Bronchial epithelial cell (primary cell): ENCODE measurements at regions not wholly inside any gene's neighbourhood (a gene's known extent, or its start where the extent isn't known, plus 50 kb on each side); places are given as distances from the start of the nearest gene placed in this dataset.
A peak's percentile ranks its signal among the peaks of the same experiment; 100 is the strongest.

Experiments
- DNase-seq: peaks from one replicate; pipeline ENCODE4 v3.0.0-alpha.2; 2010; ENCODE audit warnings: low read depth
- FAIRE-seq: peaks from 2 replicates; lab custom pipeline; 2011; peaks lifted over from hg19 to GRCh38; lab: Jason Lieb, UNC
- H3K27me3 ChIP-seq: 2 replicates; pipeline ENCODE4 v1.5.1; 2011; ENCODE audit warnings: low read length; ENCODE audit not compliant: control insufficient read depth, insufficient read depth
- H3K36me3 ChIP-seq: 2 replicates; pipeline ENCODE4 v1.5.1; 2011; ENCODE audit warnings: low read length; ENCODE audit not compliant: control insufficient read depth, insufficient read depth
- H3K4me3 ChIP-seq: 2 replicates; pipeline ENCODE4 v1.5.1; 2011; ENCODE audit warnings: mild to moderate bottlenecking, low read depth, low read length, control low read depth
- TF ChIP-seq, protein P1 (sequence below): IDR thresholded peaks from 2 replicates; pipeline ENCODE4 v1.5.1; 2011; ENCODE audit warnings: mild to moderate bottlenecking, moderate library complexity, low read length, control low read depth, inconsistent platforms; ENCODE audit not compliant: insufficient read depth, severe bottlenecking

DNA sequence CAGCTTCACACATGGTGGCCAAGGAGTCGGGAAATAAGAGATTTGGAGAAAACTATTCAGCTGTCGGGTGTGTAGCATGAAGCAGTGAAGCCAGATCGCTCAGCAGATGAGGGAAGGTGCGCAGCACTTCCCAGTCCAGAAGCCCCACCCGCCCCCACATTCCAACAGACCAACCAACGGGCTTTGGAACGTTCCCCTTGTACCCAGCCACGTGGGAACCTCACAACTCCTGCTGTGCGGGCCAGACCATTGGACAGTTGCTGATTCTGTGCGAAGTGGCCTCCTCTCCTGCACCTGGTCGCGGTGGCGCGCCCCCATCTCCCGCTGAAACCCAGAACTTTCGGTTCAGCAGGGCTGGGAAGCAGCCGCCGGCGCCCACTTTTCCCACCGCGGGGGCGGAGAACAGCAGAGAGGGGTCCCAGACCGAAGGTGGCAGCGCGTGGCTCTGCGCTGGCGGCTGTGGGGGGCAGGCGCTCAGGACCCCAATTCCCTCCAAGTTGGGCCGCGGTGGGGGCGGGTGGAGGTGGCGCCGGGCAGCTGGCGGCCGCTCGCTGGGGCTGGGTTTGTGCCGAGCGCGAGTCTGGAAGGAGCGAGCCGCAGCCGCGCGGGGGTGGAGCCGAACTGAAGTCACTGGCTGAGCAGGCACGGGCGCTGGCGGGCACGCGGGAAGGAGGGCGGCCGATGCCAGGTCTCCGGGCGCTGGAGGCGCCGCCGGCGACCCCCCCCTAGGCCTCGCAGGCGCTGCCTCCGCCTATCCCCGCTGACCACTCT is 1301.5 kb upstream of the SORCS1 start:
- no peak for FAIRE-seq

DNA sequence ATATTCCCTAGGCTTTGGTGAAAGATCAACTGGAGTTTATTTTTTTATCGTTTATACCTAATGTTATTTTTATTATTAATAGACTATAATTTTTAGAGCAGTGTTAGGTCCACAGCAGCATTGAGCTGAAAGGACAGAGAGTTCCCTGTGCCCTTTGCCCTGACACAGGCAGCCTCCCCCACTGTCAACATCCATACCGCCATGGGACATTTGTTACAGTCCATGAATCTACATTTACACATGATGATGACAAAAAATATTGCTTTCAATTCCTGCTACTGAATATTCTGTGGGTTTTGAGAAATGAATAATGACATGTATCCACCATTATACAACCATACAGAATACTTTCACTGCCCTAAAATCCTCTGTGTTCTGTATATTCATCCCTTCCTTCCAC is 1297.5 kb upstream of the SORCS1 start:
- no peak for DNase-seq
- no peak for FAIRE-seq
- Histone ChIP-seq H3K4me3 (no peak overlapping the region), H3K36me3 (no peaks in the 10 kb centered on the region), H3K27me3 (no peaks in the 10 kb centered on the region)
- TF ChIP-seq, protein P1, sequence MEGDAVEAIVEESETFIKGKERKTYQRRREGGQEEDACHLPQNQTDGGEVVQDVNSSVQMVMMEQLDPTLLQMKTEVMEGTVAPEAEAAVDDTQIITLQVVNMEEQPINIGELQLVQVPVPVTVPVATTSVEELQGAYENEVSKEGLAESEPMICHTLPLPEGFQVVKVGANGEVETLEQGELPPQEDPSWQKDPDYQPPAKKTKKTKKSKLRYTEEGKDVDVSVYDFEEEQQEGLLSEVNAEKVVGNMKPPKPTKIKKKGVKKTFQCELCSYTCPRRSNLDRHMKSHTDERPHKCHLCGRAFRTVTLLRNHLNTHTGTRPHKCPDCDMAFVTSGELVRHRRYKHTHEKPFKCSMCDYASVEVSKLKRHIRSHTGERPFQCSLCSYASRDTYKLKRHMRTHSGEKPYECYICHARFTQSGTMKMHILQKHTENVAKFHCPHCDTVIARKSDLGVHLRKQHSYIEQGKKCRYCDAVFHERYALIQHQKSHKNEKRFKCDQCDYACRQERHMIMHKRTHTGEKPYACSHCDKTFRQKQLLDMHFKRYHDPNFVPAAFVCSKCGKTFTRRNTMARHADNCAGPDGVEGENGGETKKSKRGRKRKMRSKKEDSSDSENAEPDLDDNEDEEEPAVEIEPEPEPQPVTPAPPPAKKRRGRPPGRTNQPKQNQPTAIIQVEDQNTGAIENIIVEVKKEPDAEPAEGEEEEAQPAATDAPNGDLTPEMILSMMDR = no peak

More for the DNA sequence above, 1301.5 kb upstream of the SORCS1 start:
- Histone ChIP-seq H3K27me3 (no peaks in the 10 kb centered on the region), H3K36me3 (no peaks in the 10 kb centered on the region), H3K4me3 (peak overlapping the region; percentile 35)
- peak; percentile 3 for DNase-seq
- TF ChIP-seq, protein P1 = no peak

DNA sequence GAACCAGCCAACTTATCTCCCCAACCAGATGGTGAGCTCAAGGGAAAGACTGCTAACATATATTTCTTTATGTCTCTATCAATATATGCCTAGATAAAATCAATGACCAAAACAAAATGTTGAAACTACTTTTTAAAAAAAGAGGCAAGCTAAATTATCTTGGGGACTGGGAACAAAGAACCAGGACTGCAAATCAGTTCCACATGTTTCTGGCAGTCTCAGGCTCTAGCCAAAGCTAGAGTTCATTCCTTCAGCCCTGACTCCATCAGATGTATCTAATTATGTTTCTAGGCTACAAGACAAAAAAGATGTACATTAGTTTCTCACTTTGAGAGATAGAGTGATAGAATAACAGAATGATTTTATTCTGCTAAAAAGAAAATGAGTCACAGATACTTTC is 1290.3 kb upstream of the SORCS1 start:
- Histone ChIP-seq H3K27me3 (no peaks in the 10 kb centered on the region), H3K36me3 (no peaks in the 10 kb centered on the region), H3K4me3 (no peak overlapping the region)
- TF ChIP-seq, protein P1 = no peak
- DNase-seq = no peak
- no peak for FAIRE-seq

DNA sequence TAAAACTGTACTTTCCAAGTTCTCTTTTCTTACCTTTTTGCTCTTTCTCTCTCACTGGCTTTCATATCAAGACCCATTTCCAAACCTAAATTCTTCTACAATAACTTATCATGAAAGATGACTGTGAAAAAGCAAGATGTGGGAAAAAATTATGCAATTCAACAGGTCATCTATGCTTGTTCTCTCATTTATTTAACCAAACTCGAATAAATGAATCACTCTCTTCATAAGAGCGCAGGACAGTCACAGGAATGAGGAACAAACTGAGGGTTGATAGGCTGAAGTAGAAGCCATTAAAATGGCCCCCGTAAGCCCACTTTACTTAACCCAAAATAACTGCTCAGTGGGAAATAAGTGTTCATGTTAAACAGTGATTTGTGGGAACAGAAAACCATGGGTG is 1289.7 kb upstream of the SORCS1 start:
- H3K27me3 ChIP-seq = no peaks in the 10 kb centered on the region
- no peaks in the 10 kb centered on the region for H3K36me3 ChIP-seq
- H3K4me3 ChIP-seq = no peak overlapping the region
- FAIRE-seq (no peak), DNase-seq (no peak)
- TF ChIP-seq, protein P1 = no peak

DNA sequence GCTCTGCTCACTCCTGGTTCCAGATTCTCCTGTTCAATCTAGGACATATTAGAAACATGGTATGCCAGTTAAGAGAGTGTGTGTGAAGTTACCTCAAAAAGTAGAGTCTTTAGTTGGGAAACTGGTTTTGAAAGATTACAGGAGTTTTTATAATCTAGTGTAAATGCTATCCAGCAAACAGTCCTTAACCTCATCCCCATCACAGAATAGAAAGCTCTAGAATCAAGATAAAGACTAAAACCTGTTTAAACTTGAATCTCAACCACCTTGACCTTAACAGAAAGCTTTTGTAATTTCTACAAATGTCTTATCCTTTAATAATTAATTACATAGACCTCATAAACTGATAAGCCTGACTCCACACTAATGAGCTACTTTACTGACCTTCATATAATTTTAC is 1288.7 kb upstream of the SORCS1 start:
- TF ChIP-seq, protein P1 = no peak
- Histone ChIP-seq H3K27me3 (no peaks in the 10 kb centered on the region), H3K36me3 (no peaks in the 10 kb centered on the region), H3K4me3 (no peak overlapping the region)
- DNase-seq (no peak), FAIRE-seq (no peak)

DNA sequence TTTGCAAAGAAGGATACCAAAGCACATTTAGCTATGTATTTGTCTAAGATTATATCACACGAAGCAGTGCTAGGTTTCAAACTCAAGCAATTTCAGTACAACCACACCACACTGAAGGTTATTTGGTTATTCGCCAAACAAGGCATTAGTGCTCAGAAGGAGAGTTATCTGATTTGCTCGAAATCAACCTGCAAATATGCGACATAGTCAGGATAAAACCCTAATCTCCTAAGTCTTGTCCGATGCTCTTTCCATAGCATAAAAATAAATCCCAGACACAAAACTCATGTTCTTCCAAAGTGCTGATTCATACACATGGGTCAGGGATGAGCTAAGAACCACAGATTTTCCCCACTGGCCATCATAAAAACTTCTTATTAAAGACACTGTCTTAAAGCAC is 1288.0 kb upstream of the SORCS1 start:
- TF ChIP-seq, protein P1 = no peak
- H3K36me3 ChIP-seq = no peaks in the 10 kb centered on the region
- FAIRE-seq (no peak), DNase-seq (no peak)
- no peak overlapping the region for H3K4me3 ChIP-seq
- no peaks in the 10 kb centered on the region for H3K27me3 ChIP-seq
